ENCODE measurements at regions not wholly inside any gene's neighbourhood (a gene's known extent, or its start where the extent isn't known, plus 50 kb on each side); places are given as distances from the start of the nearest gene placed in this dataset.

GRCh38 chr2:220969348-220969747, 602.8 kb downstream of the EPHA4 start:
- Histone ChIP-seq H3K9me3 (no peaks in the 10 kb centered on the region), H3K36me3 (replicated peaks in 1 of 2; ENCODE audit: insufficient read depth in 1 of 2, low read depth in 2 of 2) (no peaks in the 10 kb centered on the region), H3K27ac (no peak overlapping the region), H3K27me3 (no peaks in the 10 kb centered on the region), H3K4me1 (no peaks in the 10 kb centered on the region), H3K4me3 (no peak overlapping the region)
- DNase-seq (no peak), ATAC-seq (no peak)
- intact Hi-C loops (cut with DNase I), result no loop called here
- TF ChIP-seq CTCF (IDR thresholded peaks at IDR 0.05) (no peak), POLR2A (IDR thresholded peaks at IDR 0.05) (no peak)
- 73 to 75% methylated on average over 3 of the region's 3 CpGs for WGBS, 2 donors

GRCh38 chr2:220980966-220981675, 591.0 kb downstream of the EPHA4 start:
- WGBS, 2 donors, result 58 to 69% methylated on average over 4 of the region's 4 CpGs
- H3K9me3 ChIP-seq, result peaks cover 0 to 10% (median 0%) of the 10 kb centered on the region in 3 donors
- TF ChIP-seq POLR2A (IDR thresholded peaks at IDR 0.05), result no peak
- no peak for TF ChIP-seq CTCF (IDR thresholded peaks at IDR 0.05)
- H3K36me3 ChIP-seq (replicated peaks in 1 of 2; ENCODE audit: insufficient read depth in 1 of 2, low read depth in 2 of 2), result no peaks in the 10 kb centered on the region
- ATAC-seq, result no peak
- no peak for DNase-seq
- H3K27me3 ChIP-seq, result no peaks in the 10 kb centered on the region
- H3K4me3 ChIP-seq, result no peak overlapping the region
- intact Hi-C loops (cut with DNase I), result no loop called here
- no peaks in the 10 kb centered on the region for H3K4me1 ChIP-seq
- H3K27ac ChIP-seq, result no peak overlapping the region

GRCh38 chr2:220981926-220982325, 590.2 kb downstream of the EPHA4 start:
- no peaks in the 10 kb centered on the region for H3K27me3 ChIP-seq
- ATAC-seq (no peak), DNase-seq (no peak)
- TF ChIP-seq CTCF (IDR thresholded peaks at IDR 0.05), result no peak
- TF ChIP-seq POLR2A (IDR thresholded peaks at IDR 0.05), result no peak
- no peaks in the 10 kb centered on the region for H3K4me1 ChIP-seq
- peaks cover 0 to 10% (median 0%) of the 10 kb centered on the region in 3 donors for H3K9me3 ChIP-seq
- H3K4me3 ChIP-seq, result no peak overlapping the region
- WGBS, 2 donors, result 69 to 73% methylated on average over 6 of the region's 6 CpGs
- no peak overlapping the region for H3K27ac ChIP-seq
- no peaks in the 10 kb centered on the region for H3K36me3 ChIP-seq (replicated peaks in 1 of 2; ENCODE audit: insufficient read depth in 1 of 2, low read depth in 2 of 2)
- intact Hi-C loops (cut with DNase I), result no loop called here

GRCh38 chr2:220985561-220985960, 586.5 kb downstream of the EPHA4 start:
- 60 to 76% methylated on average over 4 of the region's 4 CpGs for WGBS, 2 donors
- ATAC-seq (no peak), DNase-seq (no peak)
- H3K27me3 ChIP-seq, result no peaks in the 10 kb centered on the region
- H3K27ac ChIP-seq, result no peak overlapping the region
- no peak for TF ChIP-seq POLR2A (IDR thresholded peaks at IDR 0.05)
- TF ChIP-seq CTCF (IDR thresholded peaks at IDR 0.05), result no peak
- H3K4me1 ChIP-seq, result no peaks in the 10 kb centered on the region
- H3K4me3 ChIP-seq, result no peak overlapping the region
- H3K9me3 ChIP-seq, result no peaks in the 10 kb centered on the region
- no peaks in the 10 kb centered on the region for H3K36me3 ChIP-seq (replicated peaks in 1 of 2; ENCODE audit: insufficient read depth in 1 of 2, low read depth in 2 of 2)
- intact Hi-C loops (cut with DNase I), result no loop called here

GRCh38 chr2:220987839-220988238, 584.3 kb downstream of the EPHA4 start:
- DNase-seq (no peak), ATAC-seq (no peak)
- intact Hi-C loops (cut with DNase I), result no loop called here
- H3K27ac ChIP-seq, result no peak overlapping the region
- 63 to 67% methylated on average over 3 of the region's 3 CpGs for WGBS, 2 donors
- no peaks in the 10 kb centered on the region for H3K9me3 ChIP-seq
- no peaks in the 10 kb centered on the region for H3K36me3 ChIP-seq (replicated peaks in 1 of 2; ENCODE audit: insufficient read depth in 1 of 2, low read depth in 2 of 2)
- no peaks in the 10 kb centered on the region for H3K4me1 ChIP-seq
- no peaks in the 10 kb centered on the region for H3K27me3 ChIP-seq
- no peak overlapping the region for H3K4me3 ChIP-seq
- TF ChIP-seq CTCF (IDR thresholded peaks at IDR 0.05) (no peak), POLR2A (IDR thresholded peaks at IDR 0.05) (no peak)

Data from body of pancreas (tissue), 4 donors.